ENCODE measurements at regions not wholly inside any gene's neighbourhood (a gene's known extent, or its start where the extent isn't known, plus 50 kb on each side); places are given as distances from the start of the nearest gene placed in this dataset.

GRCh38 chr1:157292809-157293564 is 154.8 kb upstream of the ETV3 start:
- intact Hi-C loops (cut with micrococcal nuclease): no loop called here
- no peak for DNase-seq
- H3K27me3 Mint-ChIP-seq (ENCODE audit: low read depth in 3 of 3): peaks cover 6 to 19% (median 15%) of the 10 kb centered on the region in 3 donors

GRCh38 chr1:157292302-157292701 is 154.1 kb upstream of the ETV3 start:
- Mint-ChIP-seq H3K36me3 (no peaks in the 10 kb centered on the region), H3K4me1 (peaks cover 7% of the 10 kb centered on the region), H3K4me3 (no peak overlapping the region), H3K27me3 (ENCODE audit: low read depth in 3 of 3) (peaks cover 10 to 20% (median 17%) of the 10 kb centered on the region in 3 donors), H3K9me3 (no peaks in the 10 kb centered on the region), H3K27ac (no peak overlapping the region)
- H3K36me3 ChIP-seq (replicated peaks in 1 of 2; ENCODE audit: control insufficient read depth in 1 of 2, insufficient read depth in 2 of 2, low read length in 2 of 2): no peaks in the 10 kb centered on the region
- intact Hi-C loops (cut with micrococcal nuclease): no loop called here
- no peaks in the 10 kb centered on the region for H4K20me1 ChIP-seq (ENCODE audit: insufficient read depth, low read length)
- no peaks in the 10 kb centered on the region for H3K79me2 ChIP-seq (ENCODE audit: insufficient read depth, low read length)
- H3K4me3 ChIP-seq (replicated peaks in 1 of 3; ENCODE audit: low read depth in 2 of 3, low read length in 3 of 3): no peak overlapping the region
- H3K4me2 ChIP-seq (replicated peaks; ENCODE audit: extremely low read depth, low read length, poor library complexity, severe bottlenecking): no peak overlapping the region
- 89% methylated on average over 4 of the region's 6 CpGs for WGBS (ENCODE audit: insufficient coverage)
- no peak overlapping the region for H3K27ac ChIP-seq (ENCODE audit: low read depth in 1 of 2, low read length in 2 of 2)
- DNase-seq: no peak
- no peak for TF ChIP-seq CTCF (IDR thresholded peaks at IDR 0.05)
- no peak overlapping the region for H3K9ac ChIP-seq (ENCODE audit: insufficient read depth, low read length, poor library complexity, severe bottlenecking)
- no peak overlapping the region for H2AFZ ChIP-seq (ENCODE audit: insufficient read depth, low read depth, low read length, poor library complexity, severe bottlenecking)
- no peaks in the 10 kb centered on the region for H3K9me3 ChIP-seq (replicated peaks in 1 of 2; ENCODE audit: control insufficient read depth in 1 of 2, insufficient read depth in 1 of 2, low read length in 2 of 2)
- H3K4me1 ChIP-seq (ENCODE audit: control insufficient read depth in 1 of 2, insufficient read depth in 2 of 2, low read length in 2 of 2): no peaks in the 10 kb centered on the region
- no peaks in the 10 kb centered on the region for H3K27me3 ChIP-seq (ENCODE audit: control insufficient read depth in 2 of 2, insufficient read depth in 2 of 2, low read length in 2 of 2)

More at GRCh38 chr1:157292809-157293564, 154.8 kb upstream of the ETV3 start:
- H3K4me2 ChIP-seq (replicated peaks; ENCODE audit: extremely low read depth, low read length, poor library complexity, severe bottlenecking): no peak overlapping the region
- no peaks in the 10 kb centered on the region for H3K79me2 ChIP-seq (ENCODE audit: insufficient read depth, low read length)
- H3K27ac ChIP-seq (ENCODE audit: low read depth in 1 of 2, low read length in 2 of 2): no peak overlapping the region
- Mint-ChIP-seq H3K4me3 (no peak overlapping the region), H3K9me3 (peaks cover 0 to 1% (median 0%) of the 10 kb centered on the region in 7 donors), H3K36me3 (no peaks in the 10 kb centered on the region), H3K4me1 (peaks cover 7% of the 10 kb centered on the region), H3K27ac (no peak overlapping the region)
- H4K20me1 ChIP-seq (ENCODE audit: insufficient read depth, low read length): no peaks in the 10 kb centered on the region
- H3K9me3 ChIP-seq (replicated peaks in 1 of 2; ENCODE audit: control insufficient read depth in 1 of 2, insufficient read depth in 1 of 2, low read length in 2 of 2): no peaks in the 10 kb centered on the region
- H2AFZ ChIP-seq (ENCODE audit: insufficient read depth, low read depth, low read length, poor library complexity, severe bottlenecking): no peak overlapping the region
- no peaks in the 10 kb centered on the region for H3K27me3 ChIP-seq (ENCODE audit: control insufficient read depth in 2 of 2, insufficient read depth in 2 of 2, low read length in 2 of 2)
- H3K36me3 ChIP-seq (replicated peaks in 1 of 2; ENCODE audit: control insufficient read depth in 1 of 2, insufficient read depth in 2 of 2, low read length in 2 of 2): no peaks in the 10 kb centered on the region
- H3K4me3 ChIP-seq (replicated peaks in 1 of 3; ENCODE audit: low read depth in 2 of 3, low read length in 3 of 3): no peak overlapping the region
- WGBS (ENCODE audit: insufficient coverage): 57% methylated on average over 1 of the region's 4 CpGs
- H3K4me1 ChIP-seq (ENCODE audit: control insufficient read depth in 1 of 2, insufficient read depth in 2 of 2, low read length in 2 of 2): no peaks in the 10 kb centered on the region
- no peak overlapping the region for H3K9ac ChIP-seq (ENCODE audit: insufficient read depth, low read length, poor library complexity, severe bottlenecking)
- no peak for TF ChIP-seq CTCF (IDR thresholded peaks at IDR 0.05)

Data from CD14-positive monocyte (primary cell).